K562 (cell line): ENCODE measurements at regions not wholly inside any gene's neighbourhood (a gene's known extent, or its start where the extent isn't known, plus 50 kb on each side); places are given as distances from the start of the nearest gene placed in this dataset.

Experiments used
- ATAC-seq: fragments of 200-7000 bp; cut with Tn5 transposase; 3 replicates; pipeline ENCODE4 v1.9.1; 2020; ENCODE audit warnings: moderate library complexity
- BruUV-seq: library from RNA; stranded (reverse); fragments of 400-500 nt; replicated peaks from 2 replicates; lab custom pipeline; 2021; lab: Mats Ljungman, UMichigan
- CTCF ChIA-PET: fragments of 300-600 bp; formaldehyde crosslinking; extraction: SDS; loops from one replicate; lab custom pipeline; 2021; ENCODE audit warnings: low intra/inter-chr PET ratio; lab: Yijun Ruan, JAX
- POLR2A ChIA-PET: fragments of 300-600, 350-650 bp; sonication (Branson Sonifier 250); formaldehyde crosslinking; extraction: SDS; loops from one replicate; lab custom pipeline; 2021; ENCODE audit warnings: antibody characterized with exemption, inconsistent platforms; lab: Yijun Ruan, JAX
- DNase-seq, 4 experiments: peaks; one replicate each; pipeline versions ENCODE4 v3.0.0 to v3.0.0-alpha.2; 2011 to 2018; ENCODE audit warnings: low spot score in 3 of 4, mixed read lengths in 3 of 4; ENCODE audit errors: extremely low read depth in 1 of 4
- FAIRE-seq: peaks from 2 replicates; lab custom pipeline; 2011; peaks lifted over from hg19 to GRCh38; lab: Jason Lieb, UNC
- H2AFZ ChIP-seq: 2 replicates; pipeline ENCODE4 v1.6.0; 2011; ENCODE audit warnings: low read depth, low read length, control low read depth, inconsistent platforms
- H3K27ac ChIP-seq: fragments of 200-600 bp; 3 replicates; pipeline ENCODE4 v1.8.0; 2011; ENCODE audit warnings: low read depth, mild to moderate bottlenecking, control low read depth, inconsistent platforms, low read length, moderate library complexity, mixed read lengths; ENCODE audit errors: extremely low read depth
- H3K27me3 ChIP-seq, 2 experiments: fragments of 300-600 bp in 1 of 2; 2 replicates in 1 of 2; 3 replicates in 1 of 2; pipeline versions ENCODE4 v1.6.0 to v1.8.0; 2011; ENCODE audit warnings: inconsistent platforms in 2 of 2, low read length in 2 of 2, mild to moderate bottlenecking in 1 of 2, mixed read lengths in 1 of 2, moderate library complexity in 1 of 2; ENCODE audit not compliant: control insufficient read depth in 2 of 2, insufficient read depth in 2 of 2
- H3K36me3 ChIP-seq: fragments of 300-600 bp; 3 replicates; pipeline ENCODE4 v1.8.0; 2011; ENCODE audit warnings: mild to moderate bottlenecking, low read length, inconsistent platforms; ENCODE audit not compliant: control insufficient read depth, insufficient read depth
- H3K4me1 ChIP-seq, 2 experiments: fragments of 200-600 bp in 1 of 2; replicated peaks in 1 of 2; 2 replicates in 1 of 2; 3 replicates in 1 of 2; pipeline versions ENCODE4 v1.5.1 to v1.8.0; 2011; ENCODE audit warnings: inconsistent platforms in 2 of 2, low read length in 2 of 2, mild to moderate bottlenecking in 1 of 2, mixed read lengths in 1 of 2, moderate library complexity in 1 of 2; ENCODE audit not compliant: control insufficient read depth in 2 of 2, insufficient read depth in 2 of 2
- H3K4me2 ChIP-seq: 2 replicates; pipeline ENCODE4 v1.6.1; 2011; ENCODE audit warnings: low read length, control low read depth, inconsistent platforms, mixed read lengths; ENCODE audit not compliant: insufficient read depth
- H3K4me3 ChIP-seq: fragments of 200-600 bp; sonication (generic), shearing (Covaris generic); 2 replicates; pipeline ENCODE4 v1.5.1; 2016; ENCODE audit warnings: control low read depth, inconsistent platforms
- H3K79me2 ChIP-seq: fragments of 200-600 bp; 3 replicates; pipeline ENCODE4 v1.8.0; 2011; ENCODE audit warnings: low read length, inconsistent platforms; ENCODE audit not compliant: control insufficient read depth, insufficient read depth
- H3K9ac ChIP-seq, 2 experiments: 2 replicates each; pipeline versions ENCODE4 v1.6.0 to v1.6.1; 2011; ENCODE audit warnings: low read depth in 2 of 2, low read length in 2 of 2, control low read depth in 1 of 2, inconsistent platforms in 1 of 2, mild to moderate bottlenecking in 1 of 2, mixed read lengths in 1 of 2; ENCODE audit not compliant: insufficient read depth in 1 of 2
- H3K9me1 ChIP-seq: one replicate; pipeline ENCODE4 v1.6.0; 2011; ENCODE audit warnings: inconsistent platforms, mild to moderate bottlenecking, low read length, moderate library complexity; ENCODE audit not compliant: control insufficient read depth, insufficient read depth
- H3K9me3 ChIP-seq: replicated peaks from 2 replicates; pipeline ENCODE4 v1.5.1; 2011; ENCODE audit warnings: low read depth, low read length, inconsistent platforms; ENCODE audit not compliant: control insufficient read depth, insufficient read depth
- H4K20me1 ChIP-seq: replicated peaks from 2 replicates; pipeline ENCODE4 v1.6.1; 2011; ENCODE audit warnings: low read length, inconsistent platforms, mixed read lengths; ENCODE audit not compliant: control insufficient read depth, insufficient read depth
- EP400 ChIP-seq: fragments of 450-650 bp; IDR thresholded peaks from 2 replicates; pipeline ENCODE4 v1.6.1; 2017; ENCODE audit warnings: antibody characterized with exemption, mild to moderate bottlenecking, moderate library complexity
- PHF20 ChIP-seq: fragments of 450-650 bp; IDR thresholded peaks from 2 replicates; pipeline ENCODE4 v1.6.1; 2018; ENCODE audit not compliant: partially characterized antibody
- PHF21A ChIP-seq: fragments of 450-650 bp; IDR thresholded peaks from 2 replicates; pipeline ENCODE4 v1.6.1; 2017; ENCODE audit warnings: low read depth, borderline replicate concordance
- SPI1 ChIP-seq: IDR thresholded peaks from 2 replicates; pipeline ENCODE4 v1.6.1; 2011; ENCODE audit warnings: low read depth, low read length, control low read depth, borderline replicate concordance
- TCF7L2 ChIP-seq: fragments of 150-350 bp; IDR thresholded peaks from 2 replicates; pipeline ENCODE4 v1.6.1; 2016; ENCODE audit warnings: low read depth, mild to moderate bottlenecking, low read length, moderate library complexity
- ZNF551 ChIP-seq: fragments of 250-450 bp; sonication (Bioruptor Pico); IDR thresholded peaks from 2 replicates; pipeline ENCODE4 v1.5.0; 2021; ENCODE audit warnings: mild to moderate bottlenecking, moderate library complexity
- WGBS: fragments of 100-300 bp; shearing (Covaris generic); methylation state at CpG from one replicate; pipeline ENCODE4 v1.1.6; 2016; ENCODE audit warnings: low coverage, mixed read lengths; ENCODE audit not compliant: insufficient coverage; ENCODE audit errors: missing lambda C conversion rate; 5-methylcytosine and 5-hydroxymethylcytosine counted together
- in situ Hi-C: fragments of 300-500 bp; cut with MboI; formaldehyde crosslinking; loops from 4 replicates; pipeline ENCODE4 v1.15.0; 2018; ENCODE audit warnings: inconsistent platforms, mixed read lengths
- intact Hi-C: fragments of 100-400 bp; cut with micrococcal nuclease; formaldehyde crosslinking; loops from 2 replicates; pipeline ENCODE4 v1.14.2; 2022
- TF ChIP-seq, protein P1 (sequence below): sonication (generic); formaldehyde crosslinking; IDR thresholded peaks from 2 replicates; pipeline ENCODE4 v1.8.1; 2023; ENCODE audit warnings: mild to moderate bottlenecking, missing genetic modification reagents, moderate library complexity
- TF ChIP-seq, protein P2 (sequence below): sonication (generic); formaldehyde crosslinking; IDR thresholded peaks from 2 replicates; pipeline ENCODE4 v1.8.0; 2023; ENCODE audit warnings: mild to moderate bottlenecking, missing genetic modification reagents

DNA sequence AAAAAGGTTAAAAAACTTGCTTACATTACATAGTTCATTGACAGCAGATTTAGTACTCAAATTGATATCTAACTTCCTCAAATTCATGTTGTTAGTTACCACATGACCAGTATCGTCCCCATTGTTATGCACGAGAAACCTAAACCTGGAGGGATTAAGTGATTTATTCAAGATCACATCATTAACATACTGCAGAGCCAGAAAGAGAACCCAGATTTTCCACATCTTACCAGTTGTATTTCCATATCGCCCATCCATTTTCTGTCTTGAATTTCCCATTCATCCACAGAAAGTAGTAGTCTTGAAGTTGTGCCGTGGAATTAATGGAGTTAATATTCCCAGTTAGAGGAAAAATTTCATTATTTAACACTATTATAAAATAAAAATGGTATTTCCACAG is 512.0 kb downstream of the METTL4 start:
- H3K9me1 ChIP-seq, result no peaks in the 10 kb centered on the region
- in situ Hi-C loops, result no loop called here
- H3K27ac ChIP-seq, result no peak overlapping the region
- no peaks in the 10 kb centered on the region for H3K9me3 ChIP-seq
- no peak for DNase-seq
- CTCF ChIA-PET, result no interaction called here
- no peak overlapping the region for H3K9ac ChIP-seq
- H2AFZ ChIP-seq, result no peak overlapping the region
- H3K4me1 ChIP-seq, result no peaks in the 10 kb centered on the region
- no peak for TF ChIP-seq SPI1
- TF ChIP-seq EP400, result no peak
- TF ChIP-seq, protein P1, sequence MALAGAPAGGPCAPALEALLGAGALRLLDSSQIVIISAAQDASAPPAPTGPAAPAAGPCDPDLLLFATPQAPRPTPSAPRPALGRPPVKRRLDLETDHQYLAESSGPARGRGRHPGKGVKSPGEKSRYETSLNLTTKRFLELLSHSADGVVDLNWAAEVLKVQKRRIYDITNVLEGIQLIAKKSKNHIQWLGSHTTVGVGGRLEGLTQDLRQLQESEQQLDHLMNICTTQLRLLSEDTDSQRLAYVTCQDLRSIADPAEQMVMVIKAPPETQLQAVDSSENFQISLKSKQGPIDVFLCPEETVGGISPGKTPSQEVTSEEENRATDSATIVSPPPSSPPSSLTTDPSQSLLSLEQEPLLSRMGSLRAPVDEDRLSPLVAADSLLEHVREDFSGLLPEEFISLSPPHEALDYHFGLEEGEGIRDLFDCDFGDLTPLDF, result no peak
- no peak for TF ChIP-seq PHF21A
- no peak for TF ChIP-seq TCF7L2
- no peak for TF ChIP-seq PHF20
- no peak for TF ChIP-seq ZNF551
- TF ChIP-seq, protein P2, sequence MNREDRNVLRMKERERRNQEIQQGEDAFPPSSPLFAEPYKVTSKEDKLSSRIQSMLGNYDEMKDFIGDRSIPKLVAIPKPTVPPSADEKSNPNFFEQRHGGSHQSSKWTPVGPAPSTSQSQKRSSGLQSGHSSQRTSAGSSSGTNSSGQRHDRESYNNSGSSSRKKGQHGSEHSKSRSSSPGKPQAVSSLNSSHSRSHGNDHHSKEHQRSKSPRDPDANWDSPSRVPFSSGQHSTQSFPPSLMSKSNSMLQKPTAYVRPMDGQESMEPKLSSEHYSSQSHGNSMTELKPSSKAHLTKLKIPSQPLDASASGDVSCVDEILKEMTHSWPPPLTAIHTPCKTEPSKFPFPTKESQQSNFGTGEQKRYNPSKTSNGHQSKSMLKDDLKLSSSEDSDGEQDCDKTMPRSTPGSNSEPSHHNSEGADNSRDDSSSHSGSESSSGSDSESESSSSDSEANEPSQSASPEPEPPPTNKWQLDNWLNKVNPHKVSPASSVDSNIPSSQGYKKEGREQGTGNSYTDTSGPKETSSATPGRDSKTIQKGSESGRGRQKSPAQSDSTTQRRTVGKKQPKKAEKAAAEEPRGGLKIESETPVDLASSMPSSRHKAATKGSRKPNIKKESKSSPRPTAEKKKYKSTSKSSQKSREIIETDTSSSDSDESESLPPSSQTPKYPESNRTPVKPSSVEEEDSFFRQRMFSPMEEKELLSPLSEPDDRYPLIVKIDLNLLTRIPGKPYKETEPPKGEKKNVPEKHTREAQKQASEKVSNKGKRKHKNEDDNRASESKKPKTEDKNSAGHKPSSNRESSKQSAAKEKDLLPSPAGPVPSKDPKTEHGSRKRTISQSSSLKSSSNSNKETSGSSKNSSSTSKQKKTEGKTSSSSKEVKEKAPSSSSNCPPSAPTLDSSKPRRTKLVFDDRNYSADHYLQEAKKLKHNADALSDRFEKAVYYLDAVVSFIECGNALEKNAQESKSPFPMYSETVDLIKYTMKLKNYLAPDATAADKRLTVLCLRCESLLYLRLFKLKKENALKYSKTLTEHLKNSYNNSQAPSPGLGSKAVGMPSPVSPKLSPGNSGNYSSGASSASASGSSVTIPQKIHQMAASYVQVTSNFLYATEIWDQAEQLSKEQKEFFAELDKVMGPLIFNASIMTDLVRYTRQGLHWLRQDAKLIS (CRISPR knock-in tag), result no peak
- no peak overlapping the region for H3K4me2 ChIP-seq
- ATAC-seq, result no peak
- FAIRE-seq, result no peak
- intact Hi-C loops, result no loop called here
- 1% methylated on average over 4 of the region's 4 CpGs for WGBS
- POLR2A ChIA-PET, result interaction anchor here (1.3 kb wide), 1 partner anchor 13 kb away, joined by 3 read pairs; no protein-coding TSS in a partner anchor
- no peaks in the 10 kb centered on the region for H3K79me2 ChIP-seq
- no peak overlapping the region for H3K4me3 ChIP-seq
- H3K27me3 ChIP-seq, result no peaks in the 10 kb centered on the region
- no peaks in the 10 kb centered on the region for H3K36me3 ChIP-seq
- BruUV-seq, result no TSS peak
- H4K20me1 ChIP-seq, result no peaks in the 10 kb centered on the region
